NCI-H1417 (cell line): ENCODE measurements at regions not wholly inside any gene's neighbourhood (a gene's known extent, or its start where the extent isn't known, plus 50 kb on each side); places are given as distances from the start of the nearest gene placed in this dataset.
A peak's percentile ranks its signal among the peaks of the same experiment; 100 is the strongest.
"Not testable (repeated sequence)": the region's sequence is repeated elsewhere in the genome, so short reads cannot be mapped to it uniquely, and the experiment has no call there.

Source experiments
- DNase-seq, 3 experiments: peaks; one replicate each; lab custom pipeline; 2025; lab: John Stamatoyannopoulos, UW

DNA sequence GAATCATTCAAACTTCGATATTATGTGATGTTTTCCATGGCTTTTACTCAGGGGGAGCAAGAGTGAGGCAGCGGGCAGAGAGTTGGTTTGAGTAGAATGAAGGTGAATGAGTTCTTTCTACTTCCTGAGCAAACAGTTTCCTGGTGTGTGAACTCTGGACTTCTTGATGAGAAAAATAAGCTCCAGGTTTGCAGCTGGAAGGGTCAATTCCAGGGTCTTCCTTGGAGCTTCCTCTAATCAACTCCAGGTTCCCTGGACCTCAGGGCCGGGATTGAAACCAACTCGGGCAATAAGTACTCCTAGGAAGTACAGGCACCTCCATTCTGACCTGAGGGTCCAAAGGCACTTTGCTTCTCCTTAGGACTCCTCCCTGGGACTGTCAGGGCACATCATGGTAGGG, 243.6 kb upstream of the ONECUT1 start:
- DNase-seq: no peak

DNA sequence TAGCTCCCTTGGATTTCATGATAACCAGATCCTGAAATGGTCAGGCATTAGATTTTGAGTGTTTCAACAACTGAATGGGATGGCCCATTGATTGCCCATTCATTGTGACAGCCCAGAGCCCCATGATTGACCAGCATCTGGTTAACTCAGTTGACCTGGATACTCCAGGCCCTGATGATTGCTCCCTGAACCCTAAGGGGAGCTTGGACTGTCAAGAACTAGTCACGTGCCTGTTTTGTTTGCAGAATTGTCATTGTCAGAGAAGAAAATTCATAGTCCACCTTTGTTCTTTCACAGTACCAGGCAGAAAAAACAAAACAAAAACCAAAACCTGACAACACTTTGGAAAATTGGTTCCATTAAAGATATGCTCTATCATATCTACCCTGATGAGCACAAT, 241.3 kb upstream of the ONECUT1 start:
- peak in 2 of 3 experiments; percentile 1 to 29 for DNase-seq

DNA sequence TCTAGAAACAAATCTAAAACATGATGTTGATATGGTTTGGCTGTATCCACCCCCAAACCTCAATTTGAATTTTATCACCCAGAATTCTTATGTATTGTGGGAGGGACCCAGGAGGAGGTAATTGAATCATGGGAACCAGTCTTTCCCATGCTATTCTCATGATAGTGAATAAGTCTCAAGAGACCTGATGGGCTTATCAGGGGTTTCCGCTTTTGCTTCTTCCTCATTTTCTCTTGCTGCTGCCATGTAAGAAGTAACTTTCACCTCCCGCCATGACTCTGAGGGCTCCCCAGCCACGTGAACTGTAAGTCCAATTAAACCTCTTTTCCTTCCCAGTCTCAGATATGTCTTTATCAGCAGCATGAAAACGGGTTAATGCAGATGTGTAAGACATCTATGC, 232.7 kb upstream of the ONECUT1 start:
- DNase-seq: no peak

DNA sequence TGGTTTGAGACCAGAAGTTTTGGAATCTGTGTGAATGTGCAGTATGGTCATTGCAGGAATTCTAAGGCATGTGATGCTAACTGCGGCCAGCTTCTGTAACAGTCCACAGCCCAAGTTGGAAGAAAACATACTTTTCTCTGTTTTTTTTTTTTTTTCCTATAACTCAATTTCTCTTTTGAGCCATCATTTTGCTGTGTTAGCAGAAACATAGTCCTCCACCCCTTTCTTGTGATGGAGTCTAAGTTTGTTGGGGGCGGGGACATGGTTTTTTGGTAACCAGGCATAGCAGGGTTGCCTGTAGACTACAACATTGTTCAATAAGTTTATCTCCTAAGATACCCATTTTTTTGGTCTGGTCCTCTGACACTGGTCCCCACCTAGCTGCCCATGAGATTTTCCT, 223.2 kb upstream of the ONECUT1 start:
- DNase-seq: no peak

DNA sequence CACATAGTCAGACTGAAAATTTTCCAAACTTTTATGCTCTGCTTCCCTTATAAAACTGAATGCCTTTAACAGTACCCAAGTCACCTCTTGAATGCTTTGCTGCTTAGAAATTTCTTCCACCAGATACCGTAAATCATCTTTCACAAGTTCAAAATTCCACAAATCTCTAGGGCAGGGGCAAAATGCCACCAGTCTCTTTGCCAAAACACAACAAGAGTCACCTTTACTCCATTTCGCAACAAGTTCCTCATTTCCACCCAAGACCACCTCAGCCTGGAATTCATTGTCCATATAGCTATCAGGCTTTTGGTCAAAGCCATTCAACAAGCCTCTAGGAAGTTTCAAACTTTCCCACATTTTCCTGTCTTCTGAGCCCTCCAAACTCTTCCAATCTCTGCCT, 221.6 kb upstream of the ONECUT1 start:
- DNase-seq: not testable (repeated sequence)

DNA sequence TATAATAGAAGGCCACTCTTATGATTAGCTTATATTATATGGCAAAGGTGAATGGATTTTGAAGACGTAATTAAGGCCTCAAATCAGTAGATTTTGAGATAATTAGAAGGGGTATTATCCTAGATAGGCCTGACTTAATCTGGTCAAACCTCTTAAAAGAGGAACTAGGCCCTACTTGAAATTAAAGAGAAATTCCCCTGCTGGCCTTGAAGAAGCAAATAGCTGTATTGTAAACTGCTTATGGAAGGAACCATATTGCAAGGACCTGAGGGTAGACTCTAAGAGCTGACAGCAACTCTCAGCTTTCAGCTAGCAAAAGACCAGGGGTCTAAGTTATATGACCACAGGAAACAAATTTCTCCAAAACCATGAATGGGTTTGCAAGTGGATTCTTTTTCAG, 219.0 kb upstream of the ONECUT1 start:
- DNase-seq: no peak

DNA sequence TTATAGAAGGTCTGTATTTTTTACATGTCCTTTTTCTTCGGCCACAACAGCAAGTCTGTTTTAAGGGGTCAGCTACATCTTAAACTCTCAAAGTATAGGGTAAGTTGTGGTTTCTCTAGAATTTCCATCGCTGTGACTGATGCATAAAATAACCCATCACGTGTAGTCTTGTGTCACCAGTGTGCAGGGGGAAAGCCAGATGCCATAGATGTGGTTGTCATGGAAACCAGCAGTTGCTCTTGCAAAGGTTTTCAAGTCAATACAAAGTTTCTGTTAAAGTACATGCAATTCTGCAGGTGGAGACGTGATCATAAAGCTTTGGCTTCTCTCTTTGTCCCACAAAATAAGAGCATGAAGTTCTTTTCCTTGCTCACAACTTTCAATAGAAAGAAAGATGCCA, 210.3 kb upstream of the ONECUT1 start:
- DNase-seq: peak in 1 of 3 experiments; percentile 0

DNA sequence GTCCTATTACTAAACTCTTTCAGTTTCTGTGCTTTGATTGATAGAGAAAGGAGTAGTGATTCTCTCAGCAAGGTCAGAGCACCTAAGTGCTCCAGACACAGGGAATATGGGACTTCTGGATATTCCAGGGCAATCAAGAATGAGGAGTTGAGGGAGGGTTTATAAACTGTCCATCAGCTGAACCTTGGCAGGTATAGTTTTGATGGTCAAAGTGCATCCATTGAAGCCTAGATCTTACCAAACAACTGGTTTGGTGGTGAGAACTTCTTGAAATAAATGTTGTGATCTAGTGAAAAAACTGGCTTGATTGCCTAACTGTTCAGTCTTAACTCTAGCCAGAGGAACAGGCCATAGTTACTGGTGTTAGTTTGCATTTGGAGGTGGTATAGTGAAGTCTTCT, 207.0 kb upstream of the ONECUT1 start:
- DNase-seq: no peak

DNA sequence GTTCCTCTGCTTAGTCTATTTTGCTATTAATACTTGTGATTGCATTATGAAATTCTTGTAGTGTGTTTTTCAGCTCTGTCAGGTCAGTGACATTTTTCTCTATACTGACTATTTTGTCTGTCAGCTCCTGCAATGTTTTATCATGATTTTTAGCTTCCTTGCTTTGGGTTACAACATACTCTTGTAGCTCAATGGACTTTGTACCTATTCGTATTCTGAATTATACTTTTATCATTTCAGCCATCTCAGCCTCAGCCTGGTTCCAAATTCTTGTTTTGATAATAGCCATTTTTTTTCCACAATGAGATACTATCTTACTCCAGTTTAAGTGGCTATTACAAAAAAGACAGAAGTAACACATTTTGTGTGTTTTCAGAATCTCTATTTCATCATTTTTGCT, 204.2 kb upstream of the ONECUT1 start:
- no peak for DNase-seq

DNA sequence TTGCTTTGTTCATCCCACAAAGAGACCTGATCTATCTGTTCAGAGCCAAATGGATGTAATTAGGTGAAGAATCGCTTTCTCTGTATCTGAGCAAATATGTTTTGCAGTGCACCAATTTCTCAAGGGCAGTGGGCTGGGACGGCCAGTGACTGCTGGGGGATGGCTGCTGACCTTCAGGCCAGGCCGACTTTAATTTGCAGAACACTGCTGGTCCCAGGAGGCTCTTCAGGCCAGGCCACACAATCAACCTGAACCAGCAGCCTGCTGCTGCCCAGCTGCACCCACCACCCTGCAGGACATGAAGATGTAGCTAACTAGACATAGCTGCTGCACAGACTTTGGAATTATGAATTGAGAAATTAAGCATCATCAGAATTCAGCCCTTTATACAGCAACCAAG, 194.4 kb upstream of the ONECUT1 start:
- no peak for DNase-seq

DNA sequence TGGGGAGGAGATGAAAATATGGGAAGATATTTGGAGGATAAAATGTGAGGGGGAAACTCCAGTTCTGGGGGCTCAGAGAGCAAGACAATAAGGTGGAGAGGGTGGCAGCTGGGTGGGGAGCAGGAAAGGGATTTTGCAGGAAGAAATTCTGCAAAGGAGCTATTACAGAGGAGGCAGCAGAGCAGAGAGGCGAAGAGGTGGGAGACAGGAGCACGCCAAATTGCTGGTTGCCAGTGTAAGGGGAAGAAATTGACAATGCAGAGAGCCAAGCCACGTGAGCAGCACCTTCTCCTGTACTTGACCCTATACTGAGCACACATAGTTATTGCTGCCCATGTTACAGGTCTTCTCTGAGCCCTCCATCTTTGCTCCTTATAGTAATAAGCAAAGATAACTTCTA, 190.3 kb upstream of the ONECUT1 start:
- no peak for DNase-seq

DNA sequence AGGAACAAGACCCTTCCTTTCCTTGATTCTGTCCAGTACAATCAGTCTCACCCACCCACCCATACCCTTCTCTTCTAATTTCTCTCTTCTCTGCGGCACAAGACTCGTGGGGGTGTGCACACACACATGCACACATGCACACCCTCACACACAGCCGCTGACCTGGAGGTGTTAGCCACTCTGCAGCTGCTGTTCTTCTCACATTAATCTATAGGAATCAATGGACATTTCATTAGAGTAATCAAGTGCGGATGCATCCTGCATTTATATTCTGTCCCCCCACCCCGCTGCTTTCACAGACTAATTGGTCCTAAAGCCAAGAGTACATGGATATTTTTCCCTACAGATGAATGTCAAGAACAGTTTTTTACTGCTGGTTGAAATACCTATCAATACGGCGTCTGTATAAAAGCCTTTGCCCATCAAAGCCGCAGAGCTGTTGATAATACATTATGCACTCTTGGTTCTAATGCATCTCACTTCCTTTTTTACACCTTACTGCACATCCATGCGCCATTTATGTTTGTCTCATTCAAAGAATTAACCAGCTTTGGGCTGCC, 186.5 kb upstream of the ONECUT1 start:
- no peak for DNase-seq

DNA sequence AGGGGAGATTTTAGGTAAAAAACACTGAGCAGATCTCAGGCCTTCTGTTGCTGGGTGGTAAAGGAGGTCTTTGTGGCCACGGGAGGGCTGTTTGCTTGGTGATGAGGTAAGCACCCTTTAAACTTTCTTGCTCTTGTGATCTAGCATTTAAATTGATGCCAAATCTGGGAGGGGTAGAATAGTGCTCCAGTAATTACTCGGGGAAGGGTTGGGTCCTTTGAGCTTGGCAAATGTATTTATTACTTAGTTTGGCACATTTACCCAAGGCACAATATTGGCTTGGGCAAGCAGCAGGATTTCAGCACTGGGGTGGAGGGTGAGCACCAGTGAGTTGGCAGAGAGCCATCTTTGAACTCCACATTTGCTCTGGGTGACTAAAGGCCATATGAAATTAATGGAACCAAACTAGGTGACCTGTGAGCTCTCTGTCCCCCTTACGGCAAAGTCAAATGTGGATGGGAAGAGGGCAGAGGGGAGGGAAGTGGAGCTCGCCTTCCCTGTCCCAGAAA, 185.9 kb upstream of the ONECUT1 start:
- peak in 1 of 3 experiments; percentile 0 for DNase-seq

DNA sequence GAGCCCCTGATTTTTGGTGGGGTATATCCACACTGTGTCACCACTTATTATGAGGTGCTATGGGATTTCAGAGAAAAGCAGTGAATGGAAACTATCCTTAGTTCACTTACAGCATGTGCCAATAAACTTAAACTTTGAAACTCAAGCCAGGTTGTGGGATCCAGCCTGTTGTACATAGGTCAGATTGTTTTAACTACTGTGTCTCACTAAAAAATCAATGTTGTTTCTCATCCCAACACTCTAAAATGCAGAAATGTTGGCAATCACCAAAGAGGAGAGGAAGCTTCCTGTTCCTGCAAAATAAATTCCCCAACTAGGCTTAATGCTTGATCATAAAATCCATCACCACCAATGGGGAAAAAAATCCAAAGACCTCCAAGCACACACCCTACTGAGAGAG, 173.7 kb upstream of the ONECUT1 start:
- no peak for DNase-seq

DNA sequence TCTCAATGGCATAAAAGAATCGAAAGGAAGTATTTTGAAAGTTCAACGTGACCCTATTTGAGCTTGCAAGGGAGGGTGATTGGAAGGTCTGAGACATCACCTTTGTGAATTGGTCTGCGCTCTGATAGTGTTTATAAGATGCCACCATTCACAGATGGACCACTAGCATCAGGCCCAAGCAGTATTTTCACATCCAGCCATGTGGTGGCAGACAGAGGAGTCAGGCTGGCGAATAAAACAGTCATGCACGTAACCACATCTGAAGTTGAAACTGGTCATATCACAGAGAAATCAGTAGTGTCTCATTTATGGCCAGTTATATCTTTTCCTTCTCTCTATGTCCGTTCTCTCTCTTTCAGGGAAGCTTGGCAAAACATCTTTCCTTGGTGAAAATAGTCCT, 170.1 kb upstream of the ONECUT1 start:
- DNase-seq: peak in 1 of 3 experiments; percentile 0

DNA sequence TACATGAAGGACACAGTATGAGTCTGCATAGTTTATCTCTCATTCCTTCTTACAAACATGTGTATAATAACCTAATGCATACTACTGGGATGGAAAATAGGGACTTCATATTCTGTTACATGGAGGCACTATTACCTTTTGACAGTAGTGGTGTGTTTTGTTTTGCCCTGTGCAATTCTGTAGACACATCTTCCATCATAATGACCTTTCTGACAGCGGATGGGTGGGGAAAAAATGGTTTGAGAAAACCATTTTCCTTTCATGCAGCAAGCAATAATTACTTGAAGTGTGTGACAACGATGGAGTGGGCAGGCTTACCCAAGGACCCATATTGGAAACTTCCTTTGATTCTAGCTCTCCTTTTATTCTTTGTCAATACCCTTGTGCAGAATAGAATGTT, 153.6 kb upstream of the ONECUT1 start:
- no peak for DNase-seq

DNA sequence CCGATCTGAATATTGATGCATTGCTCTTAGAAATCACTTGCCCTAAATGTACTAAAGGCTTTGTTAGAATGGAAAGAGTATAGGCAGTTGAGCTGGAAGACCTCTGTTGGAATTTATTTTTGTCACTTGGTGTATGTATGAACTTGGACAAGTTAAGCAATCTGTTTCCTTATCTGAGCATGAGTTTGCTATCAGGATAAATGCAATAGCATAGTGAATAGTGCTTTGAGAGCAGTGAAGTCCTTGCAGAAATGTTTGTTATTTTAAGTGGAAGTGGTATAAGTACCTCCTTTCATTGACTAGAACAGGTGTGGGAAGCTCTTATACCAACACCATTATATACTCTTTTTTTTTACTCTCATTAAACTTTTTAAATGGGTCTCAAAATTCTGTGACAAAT, 146.4 kb upstream of the ONECUT1 start:
- no peak for DNase-seq

DNA sequence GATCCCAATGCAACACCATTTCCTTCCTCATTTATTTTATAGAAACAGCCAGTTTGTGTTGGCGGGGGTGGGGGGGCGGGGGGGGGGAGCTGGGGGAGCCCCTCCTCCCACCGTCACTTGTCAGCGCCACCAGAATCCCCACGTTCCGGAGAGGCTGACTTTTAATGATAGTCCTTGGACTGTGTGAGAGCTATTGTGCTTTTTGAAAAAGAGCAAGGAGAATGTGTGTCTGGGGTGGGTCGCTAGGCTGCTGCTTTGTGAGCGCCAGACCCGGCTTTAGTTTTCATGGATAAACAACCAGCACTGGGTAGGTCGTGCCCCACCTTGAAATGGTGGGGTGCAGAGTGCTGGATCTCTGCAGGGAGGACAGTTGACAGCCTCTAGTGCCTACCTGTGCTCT, 135.0 kb upstream of the ONECUT1 start:
- DNase-seq: no peak

DNA sequence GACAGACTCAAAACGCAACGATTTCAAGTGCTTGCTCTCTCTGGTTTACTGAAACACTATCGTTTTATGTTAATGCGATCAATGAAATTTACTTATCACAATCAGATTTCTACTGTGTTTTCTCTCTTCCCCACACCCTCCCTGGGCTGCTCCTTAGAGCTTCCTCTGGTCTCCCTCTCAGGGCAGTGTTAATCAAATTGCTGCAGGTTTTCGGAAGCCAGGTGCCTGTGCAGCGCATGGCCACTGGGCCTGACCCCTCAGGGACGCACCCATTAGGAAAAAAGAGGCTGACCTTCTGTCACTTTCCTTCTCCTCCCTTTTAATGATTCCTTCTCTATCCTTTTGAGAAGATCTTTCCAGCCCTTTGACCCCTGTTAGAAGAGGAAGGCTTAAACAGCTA, 134.5 kb upstream of the ONECUT1 start:
- DNase-seq: no peak

DNA sequence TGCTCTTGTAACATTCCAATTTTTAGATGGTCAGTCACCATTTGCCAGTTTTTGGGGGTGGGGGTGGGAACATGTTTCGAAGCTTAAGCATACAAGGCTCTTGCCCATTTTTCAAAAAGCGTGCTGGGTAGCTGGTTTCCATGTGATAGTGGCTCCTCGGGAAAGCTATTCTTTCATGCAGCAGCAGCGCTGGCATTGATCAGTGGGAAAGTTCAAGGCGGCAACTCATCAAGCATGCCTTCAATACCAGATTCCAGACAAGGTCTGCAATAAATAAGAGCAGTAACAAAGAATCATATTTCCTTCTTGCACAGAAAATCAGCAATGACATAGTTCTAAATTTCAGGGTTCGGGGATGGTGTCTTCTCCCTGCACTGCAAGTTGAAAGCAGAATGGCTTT, 133.5 kb upstream of the ONECUT1 start:
- DNase-seq: no peak

DNA sequence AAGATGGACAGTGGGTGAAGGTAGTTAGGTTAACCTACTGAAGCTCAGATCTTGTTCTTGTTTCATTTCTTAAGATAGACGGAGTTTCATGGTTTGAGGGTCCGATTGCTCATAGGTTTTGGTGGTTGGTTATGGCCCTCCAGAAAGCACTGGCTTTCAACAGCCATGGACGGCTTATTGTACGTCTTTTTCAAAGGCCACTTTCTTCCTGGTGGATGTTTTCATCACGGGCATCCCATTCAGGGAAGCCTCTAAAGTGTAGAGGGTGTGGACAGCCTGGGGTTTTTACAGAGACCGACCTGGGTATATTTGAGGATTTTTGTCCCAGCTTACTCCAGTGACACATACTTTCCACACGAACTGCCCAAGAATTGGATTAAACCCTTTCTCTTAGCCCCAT, 132.7 kb upstream of the ONECUT1 start:
- no peak for DNase-seq

DNA sequence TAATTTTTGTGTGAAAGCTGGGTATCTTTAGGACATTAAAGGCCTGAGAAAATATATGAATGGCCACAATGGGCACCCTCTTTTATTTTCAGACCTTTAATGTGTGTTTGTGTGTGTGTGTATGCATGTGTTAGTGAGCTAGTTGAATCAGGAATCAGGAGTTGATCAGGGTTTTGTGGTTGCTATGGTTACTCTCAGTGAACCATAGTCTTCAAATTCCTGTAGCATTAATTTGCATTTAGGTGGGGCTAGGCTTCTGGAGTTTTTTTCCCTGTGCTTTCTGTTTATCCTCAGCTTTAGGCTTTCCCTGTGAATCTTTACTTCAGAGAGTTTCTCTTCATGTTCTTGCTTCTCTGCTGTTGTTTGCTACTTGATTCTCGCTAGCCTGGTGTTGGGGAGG, 122.0 kb upstream of the ONECUT1 start:
- no peak for DNase-seq

DNA sequence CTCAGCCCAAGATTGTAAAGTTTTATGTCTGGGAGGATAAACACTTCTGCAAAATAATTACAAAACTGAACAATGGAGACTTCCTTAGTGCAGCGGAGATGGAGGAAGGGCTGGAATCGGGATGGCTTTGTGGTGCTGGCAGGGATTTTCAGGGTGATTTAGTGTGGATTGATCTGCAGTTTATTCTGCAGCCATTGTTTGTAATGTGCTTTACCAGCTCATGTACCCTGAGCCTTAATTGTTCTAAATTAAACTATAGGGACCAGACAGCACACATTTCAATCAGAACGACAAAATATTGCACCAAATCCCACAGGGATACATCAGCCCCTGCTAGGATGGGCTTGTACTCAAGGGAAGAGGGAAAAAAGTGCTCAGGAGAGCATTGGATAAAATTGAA, 103.2 kb upstream of the ONECUT1 start:
- no peak for DNase-seq

DNA sequence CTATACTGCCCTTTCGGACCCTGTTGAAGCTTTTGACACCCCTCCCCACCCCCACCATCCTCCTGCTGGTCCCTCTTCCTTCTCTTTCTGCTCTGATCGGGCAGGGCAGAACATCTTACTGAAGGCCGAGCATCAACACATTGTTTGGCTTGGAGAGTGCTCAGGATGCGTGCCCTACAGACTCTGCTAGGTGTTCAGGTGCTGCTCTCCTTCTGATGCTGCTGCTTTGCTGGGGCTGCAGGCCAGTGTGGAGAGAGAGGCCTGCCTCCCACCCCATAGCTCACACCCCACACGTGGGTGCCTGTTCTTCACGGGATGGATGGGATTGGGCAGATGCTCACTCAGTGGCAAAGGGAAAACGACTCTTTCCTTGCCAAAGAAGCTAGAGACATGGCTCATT, 89.8 kb upstream of the ONECUT1 start:
- DNase-seq: peak in 1 of 3 experiments; percentile 7

DNA sequence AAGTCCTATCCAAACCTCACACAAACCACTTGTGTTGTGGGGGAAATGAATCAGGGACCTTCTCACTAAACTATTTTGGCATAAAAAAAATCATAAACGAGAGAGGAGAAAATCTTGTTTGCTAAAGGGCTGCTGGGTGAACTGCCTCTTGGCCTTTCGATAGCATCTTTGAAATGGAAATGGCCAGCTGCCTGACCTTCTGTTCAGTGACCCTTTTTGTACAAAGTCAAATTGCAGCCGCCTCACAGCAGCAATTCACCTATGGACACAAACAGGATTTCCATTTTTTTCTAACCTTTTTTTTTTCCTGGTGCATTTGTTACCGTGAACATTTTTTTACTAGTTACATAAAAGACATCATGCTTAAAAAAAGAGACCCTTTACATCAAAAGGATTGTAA, 89.0 kb upstream of the ONECUT1 start:
- peak in 1 of 3 experiments; percentile 27 for DNase-seq
